ENCODE measurements at regions not wholly inside any gene's neighbourhood (a gene's known extent, or its start where the extent isn't known, plus 50 kb on each side); places are given as distances from the start of the nearest gene placed in this dataset.

DNA sequence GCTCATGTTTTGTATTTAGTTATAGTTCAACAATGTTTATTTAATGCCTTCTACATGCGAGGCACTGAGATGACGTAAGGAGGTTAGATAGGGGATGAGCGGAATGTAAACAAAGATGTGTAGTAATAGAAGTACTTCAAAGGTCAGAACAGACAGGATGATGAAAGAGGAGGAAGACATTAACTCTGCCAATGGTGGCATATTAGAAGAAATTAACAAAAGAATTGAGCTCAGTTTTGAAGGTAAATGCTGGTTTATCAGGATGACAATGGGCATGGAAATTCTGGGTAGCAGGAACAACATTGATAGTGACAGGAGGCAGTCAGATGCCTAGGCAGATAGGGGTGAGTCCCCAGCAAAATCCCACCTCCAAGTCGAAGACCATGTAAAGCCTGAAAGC lies 62.3 kb upstream of the PGRMC2 start:
- DNase-seq, result no peak

DNA sequence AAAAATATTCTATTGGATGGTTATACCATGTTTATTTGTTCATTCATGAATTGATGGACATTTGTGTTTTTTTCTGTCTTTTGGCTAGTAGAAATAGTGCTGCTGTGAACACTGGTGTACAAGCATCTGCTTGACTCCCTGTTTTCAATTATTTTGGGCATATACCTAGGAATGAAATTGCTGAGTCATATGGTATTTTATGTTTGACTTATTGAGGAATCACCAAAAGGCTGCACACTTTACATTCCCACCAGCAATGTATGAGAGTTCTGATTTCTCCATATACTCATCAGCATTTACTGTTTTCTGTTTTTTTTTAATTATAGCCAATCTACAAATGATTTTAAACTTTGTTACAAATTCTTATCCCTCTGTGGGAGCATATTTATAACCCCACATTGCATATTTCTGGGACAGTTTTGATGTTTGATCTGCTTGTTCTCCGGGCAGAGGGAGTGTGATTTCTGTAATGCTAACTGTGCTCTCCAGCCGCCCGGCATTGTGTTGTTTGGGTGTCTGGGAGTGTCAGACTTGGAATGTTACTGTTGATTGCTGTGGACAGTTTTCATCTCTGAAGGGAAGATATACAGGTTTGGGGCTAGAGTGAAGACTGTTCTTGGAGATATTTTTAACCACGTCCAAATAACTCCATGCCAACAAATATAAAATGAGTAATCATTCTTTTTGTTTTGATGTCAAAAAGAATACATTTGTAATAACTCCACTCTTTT lies 60.5 kb upstream of the PGRMC2 start:
- no peak for DNase-seq

DNA sequence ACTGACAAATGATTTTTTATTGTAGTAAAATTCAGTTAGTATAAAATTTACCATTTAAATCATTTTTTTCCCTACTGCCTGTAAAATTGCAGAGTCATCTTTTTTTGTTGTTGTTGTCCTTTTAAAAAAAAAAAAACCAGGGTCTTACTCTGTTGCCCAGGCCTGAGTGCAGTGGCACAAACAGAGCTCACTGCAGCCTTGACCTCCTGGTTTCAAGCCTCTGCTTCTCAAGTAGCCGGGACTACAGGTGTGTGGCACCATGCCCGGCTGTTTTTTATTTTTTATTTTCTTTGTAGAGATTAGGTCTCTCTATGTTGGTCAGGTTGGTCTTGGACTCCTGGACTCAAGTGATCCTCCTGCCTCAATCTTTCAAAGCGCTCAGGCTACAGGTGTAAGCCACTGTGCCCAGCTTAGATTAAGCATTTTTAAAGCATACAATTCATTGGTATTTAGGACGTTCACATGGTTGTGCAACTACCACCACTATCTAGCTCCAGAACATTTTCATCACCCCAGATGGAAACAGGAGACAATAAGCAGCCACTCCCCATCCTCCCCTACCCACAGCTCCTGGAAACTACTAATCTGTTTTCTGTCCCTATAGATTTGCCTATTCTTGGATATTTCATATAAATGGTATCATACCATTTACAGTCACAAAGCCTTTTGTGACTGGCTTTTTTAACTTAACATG lies 59.7 kb upstream of the PGRMC2 start:
- no peak for DNase-seq

DNA sequence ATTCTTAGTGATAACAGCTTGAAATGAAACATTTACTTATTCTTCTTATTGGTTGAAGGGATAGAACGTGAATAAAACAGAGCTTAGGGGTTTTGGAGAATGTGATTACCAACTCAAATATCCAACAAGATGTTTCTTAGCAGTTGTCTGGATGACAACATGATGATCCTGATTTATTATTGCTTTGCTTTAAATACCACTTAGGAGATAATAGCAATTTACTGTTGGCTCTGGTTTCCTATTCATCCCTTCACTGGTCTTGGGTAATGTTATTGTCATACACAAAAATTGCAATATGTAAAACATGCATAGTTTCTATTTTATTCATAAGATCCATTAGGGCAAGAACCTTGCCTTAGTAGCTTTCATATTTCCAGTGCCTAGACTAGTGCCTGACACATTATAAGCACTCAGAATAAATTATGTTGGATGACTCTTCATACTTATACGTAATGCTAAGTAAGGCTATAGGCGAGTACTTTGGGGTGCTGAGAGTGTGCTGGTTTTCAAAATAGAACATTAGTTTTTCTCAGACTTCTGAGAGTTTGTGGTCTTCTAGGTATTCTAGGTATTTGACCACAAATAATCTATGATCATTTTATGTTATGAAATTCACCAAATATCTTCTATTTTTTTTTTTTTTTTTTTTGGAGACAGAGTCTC lies 58.6 kb upstream of the PGRMC2 start:
- no peak for DNase-seq

GRCh38 chr4:128345650-128346049 lies 58.0 kb upstream of the PGRMC2 start:
- no peak for DNase-seq

DNA sequence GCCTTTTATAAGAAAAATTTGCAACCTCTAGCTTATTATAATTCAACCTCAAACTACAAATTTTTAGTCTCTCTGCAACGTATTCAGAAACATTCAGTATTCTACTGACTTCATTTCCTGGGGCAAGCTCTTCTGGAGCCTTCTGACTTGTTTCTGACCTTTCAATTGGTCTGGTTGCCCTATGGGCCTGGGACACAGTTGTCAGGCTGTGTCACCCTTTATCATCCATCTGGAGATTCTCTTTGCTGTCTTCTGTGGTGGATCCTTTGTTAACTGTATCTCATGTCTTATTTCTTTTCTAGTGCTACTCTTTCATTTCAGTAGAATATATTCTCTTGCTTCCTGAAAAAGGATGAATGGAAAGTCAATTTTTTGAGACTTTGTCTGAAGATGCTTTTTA lies 55.1 kb upstream of the PGRMC2 start:
- DNase-seq, result no peak

- no peak for DNase-seq
These were observed 54.0 kb upstream of the PGRMC2 start for GRCh38 chr4:128341634-128342033.

- DNase-seq, result no peak
These were observed 51.2 kb upstream of the PGRMC2 start for GRCh38 chr4:128338634-128339355.

- no peak for DNase-seq
These were observed 50.2 kb upstream of the PGRMC2 start for GRCh38 chr4:128337863-128338262.
